ENCODE measurements at regions not wholly inside any gene's neighbourhood (a gene's known extent, or its start where the extent isn't known, plus 50 kb on each side); places are given as distances from the start of the nearest gene placed in this dataset.

GRCh38 chr2:6237039-6237660 is 545.0 kb downstream of the SOX11 start:
- DNase-seq: no peak
- no peak overlapping the region for H3T11ph ChIP-seq (ENCODE audit: low read length)
- H4K20me1 ChIP-seq (ENCODE audit: control insufficient read depth, insufficient read depth, insufficient read length): no peaks in the 10 kb centered on the region
- Mint-ChIP-seq H3K4me1 (0 out of 4 replicates have a peak, but pooled peaks cover 0 to 4% of the 10 kb centered on the region in 2 experiments), H3K27me3 (ENCODE audit: low read depth) (no peaks in the 10 kb centered on the region; the same call in 1 of the 2 replicates), H3K4me3 (no peak overlapping the region), H3K9me3 (peaks cover 10 to 11% of the 10 kb centered on the region in 2 experiments), H3K36me3 (ENCODE audit: insufficient read depth in 1 of 3, low read depth in 3 of 3) (peaks cover 0 to 4% (median 2%) of the 10 kb centered on the region in 3 experiments; a peak in 4 of 7 replicates), H3K27ac (no peak overlapping the region)
- WGBS (ENCODE audit: extremely low coverage, insufficient read length, low lambda C conversion rate): no CpG with 5 or more reads among the region's 8 CpGs
- no peak overlapping the region for H3K14ac ChIP-seq (ENCODE audit: insufficient read depth, low read length)
- H2BK120ac ChIP-seq (ENCODE audit: low read depth, low read length, poor library complexity, severe bottlenecking): no peak overlapping the region
- no peak overlapping the region for H3K4ac ChIP-seq (ENCODE audit: low read depth, low read length)
- H3K27me3 ChIP-seq (ENCODE audit: insufficient read depth, low read length): no peaks in the 10 kb centered on the region
- no peak overlapping the region for H3K27ac ChIP-seq (ENCODE audit: insufficient read length, low read depth, low read length)
- H4K8ac ChIP-seq (replicated peaks; ENCODE audit: insufficient read length, low read depth, low read length): no peak overlapping the region
- no peak overlapping the region for H2BK12ac ChIP-seq (ENCODE audit: insufficient read length, low read depth, low read length)
- H3K9ac ChIP-seq (ENCODE audit: extremely low read depth, insufficient read length, low read length): no peak overlapping the region
- H3K23me2 ChIP-seq (ENCODE audit: insufficient read length, low read depth, low read length, poor library complexity, severe bottlenecking): no peaks in the 10 kb centered on the region
- no peak overlapping the region for H2AK5ac ChIP-seq (ENCODE audit: insufficient read length, low read length)
- H2BK20ac ChIP-seq (ENCODE audit: low read depth, low read length, poor library complexity, severe bottlenecking): no peak overlapping the region
- H3K79me1 ChIP-seq (ENCODE audit: insufficient read depth, low read depth, low read length, poor library complexity, severe bottlenecking): no peaks in the 10 kb centered on the region
- H2BK15ac ChIP-seq (ENCODE audit: low read depth, low read length): no peak overlapping the region
- no peak overlapping the region for H3K56ac ChIP-seq (ENCODE audit: insufficient read length, low read depth, low read length)
- TF ChIP-seq CTCF (conservative IDR thresholded peaks at IDR 0.05): no peak
- no peaks in the 10 kb centered on the region for H3K79me2 ChIP-seq (ENCODE audit: insufficient read depth, low read length)
- no peak overlapping the region for H3K4me2 ChIP-seq (ENCODE audit: insufficient read depth, insufficient read length, low read length)
- no peak overlapping the region for H4K91ac ChIP-seq (ENCODE audit: insufficient read length, low read depth, low read length)
- H4K5ac ChIP-seq (ENCODE audit: insufficient read length, low read depth, low read length): no peak overlapping the region
- no peaks in the 10 kb centered on the region for H3K9me3 ChIP-seq (ENCODE audit: control insufficient read depth, low read depth, low read length)
- peaks cover 2% of the 10 kb centered on the region; the same call in 1 of the 2 replicates for H3K4me1 ChIP-seq (ENCODE audit: insufficient read depth, low read length)
- H2AFZ ChIP-seq (ENCODE audit: low read length): no peak overlapping the region
- no peak overlapping the region for H2BK5ac ChIP-seq (ENCODE audit: insufficient read length, low read length)
- no peak overlapping the region for H3K23ac ChIP-seq (ENCODE audit: insufficient read length, low read depth, low read length)
- no peak overlapping the region for H3K18ac ChIP-seq (ENCODE audit: insufficient read length, low read depth, low read length)

All from H9 (cell line).